HEK293T (cell line): ENCODE measurements at regions not wholly inside any gene's neighbourhood (a gene's known extent, or its start where the extent isn't known, plus 50 kb on each side); places are given as distances from the start of the nearest gene placed in this dataset.

Experiments
- BHLHE40 ChIP-seq: fragments of 450-650 bp; IDR thresholded peaks from 2 replicates; pipeline ENCODE4 v1.6.1; 2016; ENCODE audit warnings: mild to moderate bottlenecking, moderate library complexity, borderline replicate concordance
- FOXA1 ChIP-seq: fragments of 450-650 bp; IDR thresholded peaks from 2 replicates; pipeline ENCODE4 v1.6.1; 2016; ENCODE audit warnings: mild to moderate bottlenecking
- FOXM1 ChIP-seq: fragments of 450-650 bp; IDR thresholded peaks from 2 replicates; pipeline ENCODE4 v1.6.1; 2017; ENCODE audit warnings: mild to moderate bottlenecking, borderline replicate concordance
- L3MBTL2 ChIP-seq: fragments of 450-650 bp; conservative IDR thresholded peaks from 2 replicates; pipeline ENCODE4 v1.6.1; 2016; ENCODE audit warnings: mild to moderate bottlenecking
- LEF1 ChIP-seq: fragments of 450-650 bp; IDR thresholded peaks from 2 replicates; pipeline ENCODE4 v1.6.1; 2017; ENCODE audit warnings: mild to moderate bottlenecking, borderline replicate concordance
- NFRKB ChIP-seq: fragments of 450-650 bp; IDR thresholded peaks from 2 replicates; pipeline ENCODE4 v1.6.1; 2016; ENCODE audit warnings: mild to moderate bottlenecking, moderate library complexity
- PKNOX1 ChIP-seq: fragments of 450-650 bp; IDR thresholded peaks from 2 replicates; pipeline ENCODE4 v1.6.1; 2016
- SP1 ChIP-seq: fragments of 450-650 bp; IDR thresholded peaks from 2 replicates; pipeline ENCODE4 v1.6.1; 2017

- no peak for TF ChIP-seq PKNOX1
- TF ChIP-seq FOXA1: no peak
- TF ChIP-seq NFRKB: no peak
- TF ChIP-seq BHLHE40: no peak
- TF ChIP-seq FOXM1: no peak
- no peak for TF ChIP-seq LEF1
- TF ChIP-seq L3MBTL2: no peak
- no peak for TF ChIP-seq SP1
These were observed 439.3 kb upstream of the CTNND2 start for GRCh38 chr5:12343558-12343957.
